Ovary (tissue), 3 donors: ENCODE measurements at regions not wholly inside any gene's neighbourhood (a gene's known extent, or its start where the extent isn't known, plus 50 kb on each side); places are given as distances from the start of the nearest gene placed in this dataset.

ENCODE experiments used
- CTCF ChIP-seq, 3 donors: fragments of 450-650 bp in 2 of 3; fragments of 200-600 bp in 1 of 3; IDR thresholded peaks; one replicate each; pipeline versions ENCODE4 v1.5.1 to v1.8.0; 2016 to 2022; ENCODE audit warnings: antibody characterized with exemption in 3 of 3, mild to moderate bottlenecking in 1 of 3
- EP300 ChIP-seq: sonication (generic); formaldehyde crosslinking; IDR thresholded peaks from one replicate; pipeline ENCODE4 v1.6.1; 2017; ENCODE audit warnings: antibody characterized with exemption
- POLR2A ChIP-seq: fragments of 450-650 bp; IDR thresholded peaks from one replicate; pipeline ENCODE4 v1.6.1; 2017; ENCODE audit warnings: antibody characterized with exemption, mild to moderate bottlenecking, moderate library complexity
- donor health status: DM: no; HTN: no; CAD: no.

- TF ChIP-seq CTCF (IDR thresholded peaks at IDR 0.05) (no peak), EP300 (no peak), POLR2A (no peak)
Measured at GRCh38 chr12:28631831-28632230, 441.6 kb downstream of the CCDC91 start.
